ENCODE measurements at regions not wholly inside any gene's neighbourhood (a gene's known extent, or its start where the extent isn't known, plus 50 kb on each side); places are given as distances from the start of the nearest gene placed in this dataset.

GRCh38 chr4:159006202-159006601, 96.7 kb upstream of the RAPGEF2 start:
- TF ChIP-seq CTCF (IDR thresholded peaks at IDR 0.05) (no peak), POLR2A (IDR thresholded peaks at IDR 0.05) (no peak)

All from body of pancreas (tissue), 4 donors.